ENCODE measurements at regions not wholly inside any gene's neighbourhood (a gene's known extent, or its start where the extent isn't known, plus 50 kb on each side); places are given as distances from the start of the nearest gene placed in this dataset.

DNA sequence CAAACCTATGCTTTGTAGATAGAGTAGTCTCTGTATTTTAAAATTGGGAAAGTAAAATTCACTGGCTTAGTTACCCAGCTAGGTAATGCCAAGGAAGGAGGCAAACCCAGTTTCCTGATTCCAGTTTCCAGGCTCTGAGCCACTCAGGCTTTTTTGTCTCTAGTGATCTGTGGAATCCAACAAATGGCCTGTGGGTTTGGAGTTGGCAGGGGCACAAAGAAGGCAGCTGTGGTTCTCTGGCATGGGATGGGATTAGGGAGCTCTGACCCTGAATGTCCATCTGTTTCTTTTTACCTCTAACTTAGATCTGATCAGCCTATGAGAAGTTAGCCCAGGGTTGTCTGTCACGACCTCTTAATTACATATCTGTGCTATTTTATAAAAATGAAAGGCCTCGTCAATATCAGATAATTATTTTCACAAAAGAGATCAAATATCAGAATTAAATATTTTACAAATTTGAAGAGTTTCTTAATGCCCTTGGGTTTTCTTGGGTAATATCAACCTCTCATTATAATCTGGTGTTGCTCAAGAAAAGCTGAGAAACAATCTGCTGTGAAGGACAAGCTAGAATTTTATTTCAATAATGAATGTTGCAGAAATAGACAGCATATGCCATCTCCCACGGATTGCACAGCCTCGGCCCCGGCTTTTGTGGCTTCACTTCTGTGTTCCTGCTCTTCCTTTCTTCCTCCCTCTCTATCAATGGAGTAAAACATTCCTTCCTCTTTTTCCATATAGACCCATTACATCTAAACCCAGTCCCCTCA, 63.7 kb upstream of the DAZL start:
- TF ChIP-seq, protein P1, sequence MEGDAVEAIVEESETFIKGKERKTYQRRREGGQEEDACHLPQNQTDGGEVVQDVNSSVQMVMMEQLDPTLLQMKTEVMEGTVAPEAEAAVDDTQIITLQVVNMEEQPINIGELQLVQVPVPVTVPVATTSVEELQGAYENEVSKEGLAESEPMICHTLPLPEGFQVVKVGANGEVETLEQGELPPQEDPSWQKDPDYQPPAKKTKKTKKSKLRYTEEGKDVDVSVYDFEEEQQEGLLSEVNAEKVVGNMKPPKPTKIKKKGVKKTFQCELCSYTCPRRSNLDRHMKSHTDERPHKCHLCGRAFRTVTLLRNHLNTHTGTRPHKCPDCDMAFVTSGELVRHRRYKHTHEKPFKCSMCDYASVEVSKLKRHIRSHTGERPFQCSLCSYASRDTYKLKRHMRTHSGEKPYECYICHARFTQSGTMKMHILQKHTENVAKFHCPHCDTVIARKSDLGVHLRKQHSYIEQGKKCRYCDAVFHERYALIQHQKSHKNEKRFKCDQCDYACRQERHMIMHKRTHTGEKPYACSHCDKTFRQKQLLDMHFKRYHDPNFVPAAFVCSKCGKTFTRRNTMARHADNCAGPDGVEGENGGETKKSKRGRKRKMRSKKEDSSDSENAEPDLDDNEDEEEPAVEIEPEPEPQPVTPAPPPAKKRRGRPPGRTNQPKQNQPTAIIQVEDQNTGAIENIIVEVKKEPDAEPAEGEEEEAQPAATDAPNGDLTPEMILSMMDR (conservative IDR thresholded peaks at IDR 0.05), result no peak
- TF ChIP-seq ZFX (IDR thresholded peaks at IDR 0.05), result no peak
- H3K27ac ChIP-seq, result no peak overlapping the region

DNA sequence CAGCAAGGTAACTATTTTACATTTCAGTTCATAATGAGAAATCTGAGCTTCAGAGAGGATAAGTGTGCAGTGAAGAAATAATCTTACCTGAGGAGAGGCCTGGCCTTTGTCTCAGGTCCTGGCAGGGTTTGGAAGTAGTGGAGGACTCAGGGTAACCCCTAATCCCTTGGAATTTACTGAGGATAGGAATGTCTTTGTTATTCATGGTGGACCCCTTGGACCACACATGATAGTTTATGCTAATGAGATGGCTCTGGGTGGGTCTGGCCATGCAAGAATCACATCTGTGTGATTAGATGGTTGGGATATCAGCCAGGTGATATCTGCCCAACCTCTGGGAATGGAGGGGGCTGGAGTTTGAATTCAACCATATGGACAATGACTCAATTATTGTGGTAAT, 65.0 kb upstream of the DAZL start:
- TF ChIP-seq ZFX (IDR thresholded peaks at IDR 0.05), result no peak
- TF ChIP-seq, protein P1 (conservative IDR thresholded peaks at IDR 0.05), result no peak
- H3K27ac ChIP-seq, result no peak overlapping the region

DNA sequence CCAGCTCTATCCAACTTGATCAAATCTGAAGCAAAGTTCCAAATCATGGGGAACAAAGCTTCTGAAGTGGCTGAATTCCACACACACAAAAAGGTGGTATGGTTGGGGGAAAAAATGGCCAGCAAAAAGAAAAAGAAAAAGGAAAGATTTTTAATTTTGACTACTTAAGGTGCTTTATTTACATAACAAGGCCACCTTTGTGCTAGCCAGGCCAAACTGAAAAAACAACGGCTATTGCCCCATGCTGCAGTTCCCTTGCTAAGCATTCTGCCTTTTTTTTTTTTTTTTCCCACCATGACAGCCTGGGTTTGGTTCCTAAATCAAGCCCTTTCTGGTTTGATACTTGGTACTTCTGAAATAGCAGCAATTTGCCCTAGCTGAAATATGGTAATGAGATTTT, 66.5 kb upstream of the DAZL start:
- TF ChIP-seq ZFX (IDR thresholded peaks at IDR 0.05), result no peak

DNA sequence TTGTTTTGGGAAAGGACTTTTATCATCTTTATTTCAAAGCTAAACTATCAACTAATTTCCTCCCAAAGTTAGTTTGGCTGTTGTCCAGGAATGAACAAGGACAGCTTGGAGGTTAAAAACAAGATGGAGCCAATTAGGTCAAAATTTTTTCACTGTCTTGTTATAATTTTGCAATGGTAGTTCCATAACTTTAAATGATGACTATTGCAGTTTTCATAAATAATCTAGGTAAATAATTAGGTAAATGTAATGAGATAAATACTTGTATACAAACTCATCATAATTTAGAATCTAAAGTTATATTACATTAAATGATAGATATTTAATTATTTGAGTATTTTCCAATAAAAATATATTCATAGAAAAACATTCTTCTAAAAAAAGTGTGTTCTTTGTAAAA, 68.3 kb upstream of the DAZL start:
- no peak overlapping the region for H3K27ac ChIP-seq
- TF ChIP-seq ZFX (IDR thresholded peaks at IDR 0.05), result no peak
- TF ChIP-seq, protein P1 (conservative IDR thresholded peaks at IDR 0.05), result no peak

More for the DNA sequence above, 66.5 kb upstream of the DAZL start:
- no peak overlapping the region for H3K27ac ChIP-seq

DNA sequence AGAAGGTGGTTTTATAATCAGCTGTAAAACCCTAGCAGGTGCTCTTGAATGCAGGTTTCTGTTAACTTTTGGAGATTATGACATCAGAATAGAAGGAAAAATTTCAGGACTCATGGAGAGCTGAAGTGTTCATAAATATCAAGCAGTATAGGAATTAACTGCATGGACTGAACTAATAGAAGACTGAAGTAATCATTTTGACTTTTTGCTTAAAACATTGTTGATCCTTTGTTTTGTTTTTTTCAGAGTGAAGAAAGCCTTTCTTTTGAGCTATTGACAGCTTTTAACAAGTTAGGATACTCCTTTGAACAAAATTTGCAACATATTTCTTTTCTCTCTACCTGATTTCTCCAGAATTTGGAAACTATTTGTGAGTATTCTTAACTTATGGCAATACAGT, 70.6 kb upstream of the DAZL start:
- TF ChIP-seq, protein P1 (conservative IDR thresholded peaks at IDR 0.05), result no peak
- TF ChIP-seq ZFX (IDR thresholded peaks at IDR 0.05), result no peak

DNA sequence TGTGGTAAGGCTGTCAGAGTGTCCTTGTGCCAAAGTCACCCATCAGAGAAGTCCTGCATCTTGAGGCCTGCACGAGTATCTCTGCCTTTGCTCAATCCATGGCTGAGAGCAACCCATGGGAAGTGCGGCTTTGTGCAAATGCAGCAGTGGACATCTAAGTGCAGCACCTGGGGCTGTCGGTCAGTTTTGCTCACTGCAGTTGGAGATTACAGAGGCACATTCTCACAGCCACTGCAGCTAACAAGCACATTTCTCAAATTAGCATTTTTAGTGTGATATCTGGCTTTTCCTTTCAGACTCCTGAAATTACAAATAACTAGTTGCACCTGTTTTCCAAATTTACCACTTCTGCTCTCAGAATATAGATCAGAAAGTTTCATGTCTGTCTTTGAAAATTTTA, 81.5 kb upstream of the DAZL start:
- no peak overlapping the region for H3K27ac ChIP-seq
- no peak for TF ChIP-seq ZFX (IDR thresholded peaks at IDR 0.05)
- TF ChIP-seq, protein P1 (conservative IDR thresholded peaks at IDR 0.05), result no peak

More for the DNA sequence above, 70.6 kb upstream of the DAZL start:
- no peak overlapping the region for H3K27ac ChIP-seq

DNA sequence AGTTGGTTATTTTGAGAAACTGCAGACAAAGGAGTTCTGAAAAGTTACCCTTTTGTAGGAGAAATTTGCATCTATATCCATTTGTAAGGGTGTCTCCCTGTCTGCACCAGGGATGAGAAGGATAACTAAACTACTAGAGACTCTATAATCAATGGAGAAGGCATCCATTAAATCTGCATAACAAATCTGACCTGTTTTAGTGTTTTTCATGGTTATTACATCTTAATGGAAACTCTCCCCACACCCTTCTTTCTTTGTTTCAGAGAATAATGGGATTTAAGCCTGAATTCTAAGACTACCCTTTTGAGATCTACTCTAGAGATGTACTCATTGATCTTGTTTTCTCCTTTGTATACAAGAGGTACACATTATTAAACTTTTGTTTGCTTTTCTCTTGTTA, 82.0 kb upstream of the DAZL start:
- H3K27ac ChIP-seq, result no peak overlapping the region
- TF ChIP-seq ZFX (IDR thresholded peaks at IDR 0.05), result no peak
- TF ChIP-seq, protein P1 (conservative IDR thresholded peaks at IDR 0.05), result no peak
